Medulla oblongata (tissue), 1 donor: ENCODE measurements at regions not wholly inside any gene's neighbourhood (a gene's known extent, or its start where the extent isn't known, plus 50 kb on each side); places are given as distances from the start of the nearest gene placed in this dataset.
"Not testable (repeated sequence)": the region's sequence is repeated elsewhere in the genome, so short reads cannot be mapped to it uniquely, and the experiment has no call there.

Experiments used
- DNase-seq: peaks from one replicate; pipeline ENCODE4 v3.0.0-alpha.2; 2015; ENCODE audit errors: extremely low spot score

- DNase-seq = no peak
Measured at GRCh38 chr2:144999071-144999875, 479.4 kb upstream of the ZEB2 start.

- no peak for DNase-seq
Measured at GRCh38 chr2:144998435-144998834, 478.5 kb upstream of the ZEB2 start.

- no peak for DNase-seq
Measured at GRCh38 chr2:144996225-144996795, 476.4 kb upstream of the ZEB2 start.

GRCh38 chr2:144995482-144995881, 475.6 kb upstream of the ZEB2 start:
- no peak for DNase-seq

GRCh38 chr2:144990661-144991060, 470.7 kb upstream of the ZEB2 start:
- peak; percentile 64 for DNase-seq

GRCh38 chr2:144989579-144990270, 469.8 kb upstream of the ZEB2 start:
- DNase-seq = peak; percentile 41

- no peak for DNase-seq
Measured at GRCh38 chr2:144988591-144988990, 468.7 kb upstream of the ZEB2 start.

GRCh38 chr2:144986691-144987090, 466.8 kb upstream of the ZEB2 start:
- no peak for DNase-seq

GRCh38 chr2:144984038-144984437, 464.1 kb upstream of the ZEB2 start:
- no peak for DNase-seq

GRCh38 chr2:144983107-144983506, 463.2 kb upstream of the ZEB2 start:
- DNase-seq = no peak

- no peak for DNase-seq
Measured at GRCh38 chr2:144982481-144982880, 462.6 kb upstream of the ZEB2 start.

- peak; percentile 81 for DNase-seq
Measured at GRCh38 chr2:144975881-144976280, 456.0 kb upstream of the ZEB2 start.

GRCh38 chr2:144972676-144973075, 452.8 kb upstream of the ZEB2 start:
- no peak for DNase-seq

GRCh38 chr2:144971786-144972335, 451.9 kb upstream of the ZEB2 start:
- no peak for DNase-seq

- DNase-seq = not testable (repeated sequence)
Measured at GRCh38 chr2:144970410-144970809, 450.5 kb upstream of the ZEB2 start.

- DNase-seq = not testable (repeated sequence)
Measured at GRCh38 chr2:144969564-144969963, 449.6 kb upstream of the ZEB2 start.

GRCh38 chr2:144967961-144968360, 448.0 kb upstream of the ZEB2 start:
- DNase-seq = no peak

- DNase-seq = no peak
Measured at GRCh38 chr2:144965172-144965571, 445.3 kb upstream of the ZEB2 start.

GRCh38 chr2:144963031-144963430, 443.1 kb upstream of the ZEB2 start:
- DNase-seq = no peak

GRCh38 chr2:144959416-144959815, 439.5 kb upstream of the ZEB2 start:
- DNase-seq = no peak

- peak; percentile 37 for DNase-seq
Measured at GRCh38 chr2:144950899-144951560, 431.1 kb upstream of the ZEB2 start.
